ENCODE measurements at regions not wholly inside any gene's neighbourhood (a gene's known extent, or its start where the extent isn't known, plus 50 kb on each side); places are given as distances from the start of the nearest gene placed in this dataset.

- no peak overlapping the region for H3K4me3 ChIP-seq (ENCODE audit: low read depth, low read length)
- no peak for TF ChIP-seq CTCF (IDR thresholded peaks at IDR 0.05; ENCODE audit: insufficient read depth, low read depth, low read length)
- DNase-seq (ENCODE audit: low read depth): no peak
Measured at GRCh38 chr10:78205457-78206016, 171.9 kb downstream of the RPS24 start.

GRCh38 chr10:78207216-78207615 is 173.6 kb downstream of the RPS24 start:
- peak overlapping the region; percentile 3 for H3K4me3 ChIP-seq (ENCODE audit: low read depth, low read length)
- TF ChIP-seq CTCF (IDR thresholded peaks at IDR 0.05; ENCODE audit: insufficient read depth, low read depth, low read length): no peak
- no peak for DNase-seq (ENCODE audit: low read depth)

- no peak overlapping the region for H3K4me3 ChIP-seq (ENCODE audit: low read depth, low read length)
- no peak for DNase-seq (ENCODE audit: low read depth)
- TF ChIP-seq CTCF (IDR thresholded peaks at IDR 0.05; ENCODE audit: insufficient read depth, low read depth, low read length): no peak
Measured at GRCh38 chr10:78207776-78208175, 174.1 kb downstream of the RPS24 start.

GRCh38 chr10:78209970-78210369 is 176.3 kb downstream of the RPS24 start:
- TF ChIP-seq CTCF (IDR thresholded peaks at IDR 0.05; ENCODE audit: insufficient read depth, low read depth, low read length): no peak

GRCh38 chr10:78210548-78210947 is 176.9 kb downstream of the RPS24 start:
- no peak overlapping the region for H3K4me3 ChIP-seq (ENCODE audit: low read depth, low read length)
- TF ChIP-seq CTCF (IDR thresholded peaks at IDR 0.05; ENCODE audit: insufficient read depth, low read depth, low read length): no peak
- DNase-seq (ENCODE audit: low read depth): no peak

More at GRCh38 chr10:78209970-78210369, 176.3 kb downstream of the RPS24 start:
- no peak for DNase-seq (ENCODE audit: low read depth)
- H3K4me3 ChIP-seq (ENCODE audit: low read depth, low read length): no peak overlapping the region

GRCh38 chr10:78210976-78211375 is 177.3 kb downstream of the RPS24 start:
- no peak for TF ChIP-seq CTCF (IDR thresholded peaks at IDR 0.05; ENCODE audit: insufficient read depth, low read depth, low read length)
- H3K4me3 ChIP-seq (ENCODE audit: low read depth, low read length): no peak overlapping the region
- DNase-seq (ENCODE audit: low read depth): no peak

- no peak overlapping the region for H3K4me3 ChIP-seq (ENCODE audit: low read depth, low read length)
- TF ChIP-seq CTCF (IDR thresholded peaks at IDR 0.05; ENCODE audit: insufficient read depth, low read depth, low read length): peak; percentile 57
- peak; percentile 40 for DNase-seq (ENCODE audit: low read depth)
Measured at GRCh38 chr10:78211561-78212051, 177.9 kb downstream of the RPS24 start.

All from fibroblast of villous mesenchyme (primary cell).